HG03045 (cell line): ENCODE measurements at regions not wholly inside any gene's neighbourhood (a gene's known extent, or its start where the extent isn't known, plus 50 kb on each side); places are given as distances from the start of the nearest gene placed in this dataset.

Experiments
- ATAC-seq: cut with Tn5 transposase; IDR thresholded peaks from one replicate; pipeline ENCODE4 v1.9.1; 2021; ENCODE audit warnings: mild to moderate bottlenecking, moderate library complexity; ENCODE audit not compliant: unreplicated experiment

DNA sequence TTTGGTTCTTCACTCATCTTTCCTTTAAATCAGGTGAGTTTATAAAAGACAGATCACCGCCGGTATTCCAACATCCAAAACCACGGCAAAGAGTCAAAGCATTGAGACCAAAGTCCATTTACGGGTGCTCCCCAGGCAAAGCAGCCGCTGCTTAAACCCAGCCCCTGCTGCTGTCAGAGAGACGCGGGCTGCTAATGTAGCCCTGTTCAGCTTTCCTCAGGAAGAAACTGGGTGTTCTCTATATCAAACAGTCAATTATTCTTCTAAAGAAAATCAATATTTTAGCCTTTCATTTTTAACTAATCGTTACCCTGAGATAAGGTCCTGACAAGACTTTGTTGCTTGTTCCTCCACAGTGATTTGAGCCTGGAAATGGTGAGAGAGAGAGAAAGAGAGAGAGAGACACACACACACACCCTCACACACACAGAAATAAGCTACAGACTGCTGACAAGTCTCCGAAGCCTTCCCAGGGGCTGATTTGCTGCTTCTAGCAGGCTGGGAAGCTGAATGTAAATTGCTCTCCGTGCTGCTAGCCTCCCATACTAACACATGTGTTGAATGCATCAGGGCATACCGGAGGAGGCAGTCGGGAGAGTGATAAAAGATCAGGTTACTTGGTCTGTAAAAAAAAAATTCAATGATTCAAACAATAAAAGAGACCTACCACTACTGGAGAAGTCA is 183.0 kb upstream of the ANK3 start:
- ATAC-seq: no peak

- ATAC-seq: no peak
Observed at GRCh38 chr10:60570896-60571295, 181.2 kb upstream of the ANK3 start.

DNA sequence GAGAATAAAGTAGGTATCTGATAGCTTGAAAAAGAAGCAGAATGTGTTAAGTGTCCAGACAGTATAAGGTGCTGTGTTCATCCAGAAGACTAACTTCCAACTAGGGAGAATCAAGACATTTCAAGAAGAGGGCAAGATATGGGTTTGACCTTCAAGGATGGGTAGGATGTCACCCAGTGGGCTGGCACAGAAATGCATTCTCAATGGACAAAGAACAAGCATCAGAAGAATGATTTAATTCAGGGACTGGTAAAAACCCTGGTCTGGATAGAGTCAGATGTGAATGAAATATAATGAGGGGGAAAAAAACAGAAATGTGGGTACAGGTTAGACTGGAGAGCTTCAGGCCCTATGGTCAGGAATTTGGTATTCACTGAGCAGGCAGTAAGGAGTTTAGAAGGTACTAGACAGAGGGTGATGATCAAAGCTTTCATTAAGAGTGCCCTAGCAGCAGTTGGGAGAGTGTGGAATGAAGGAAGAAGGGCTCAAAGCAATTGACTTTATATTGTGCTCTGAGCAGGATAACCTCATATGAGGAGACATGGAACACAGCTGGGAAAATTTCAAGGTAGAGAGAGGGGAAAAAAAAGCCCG is 180.7 kb upstream of the ANK3 start:
- no peak for ATAC-seq

- no peak for ATAC-seq
Observed at GRCh38 chr10:60569681-60570080, 180.0 kb upstream of the ANK3 start.

DNA sequence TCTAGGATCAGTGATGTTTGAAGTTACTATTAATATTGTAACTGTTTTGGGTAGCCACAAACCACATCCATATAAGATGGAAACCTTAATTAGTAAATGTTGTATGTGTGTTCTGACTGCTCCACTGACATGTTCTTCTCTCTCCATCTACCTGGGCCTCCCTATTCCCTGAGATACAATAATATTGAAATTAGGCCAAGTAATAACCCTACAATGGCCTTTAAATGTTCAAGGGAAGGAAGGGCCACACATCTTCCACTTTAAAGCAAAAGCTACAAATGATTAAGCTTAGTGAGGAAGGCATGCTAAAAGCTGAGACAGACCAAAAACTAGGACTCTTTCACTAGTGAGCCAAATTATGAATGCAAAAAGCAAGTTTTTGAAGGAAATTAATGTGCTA is 176.4 kb upstream of the ANK3 start:
- ATAC-seq: no peak

GRCh38 chr10:60565492-60565891 is 175.8 kb upstream of the ANK3 start:
- ATAC-seq: no peak

- ATAC-seq: no peak
Observed at GRCh38 chr10:60564475-60564874, 174.8 kb upstream of the ANK3 start.

DNA sequence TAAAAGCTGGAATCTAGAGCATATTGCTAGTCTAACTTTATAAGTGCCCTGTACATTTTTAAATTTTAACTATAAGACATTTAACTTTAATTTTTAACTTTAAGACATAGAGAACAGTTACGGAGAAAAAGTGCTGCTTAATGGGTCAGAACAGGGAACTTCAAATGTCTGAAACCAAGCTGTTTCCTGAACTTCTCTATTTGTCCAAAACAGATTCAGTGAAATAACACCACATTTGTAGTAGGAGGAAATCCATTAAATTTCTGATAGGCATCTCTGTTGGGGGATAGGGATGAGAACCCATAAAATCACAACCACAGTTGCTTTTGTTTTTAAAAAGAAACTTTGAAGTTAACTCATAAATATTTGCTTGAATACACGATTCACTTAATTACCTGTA is 170.8 kb upstream of the ANK3 start:
- ATAC-seq: no peak

DNA sequence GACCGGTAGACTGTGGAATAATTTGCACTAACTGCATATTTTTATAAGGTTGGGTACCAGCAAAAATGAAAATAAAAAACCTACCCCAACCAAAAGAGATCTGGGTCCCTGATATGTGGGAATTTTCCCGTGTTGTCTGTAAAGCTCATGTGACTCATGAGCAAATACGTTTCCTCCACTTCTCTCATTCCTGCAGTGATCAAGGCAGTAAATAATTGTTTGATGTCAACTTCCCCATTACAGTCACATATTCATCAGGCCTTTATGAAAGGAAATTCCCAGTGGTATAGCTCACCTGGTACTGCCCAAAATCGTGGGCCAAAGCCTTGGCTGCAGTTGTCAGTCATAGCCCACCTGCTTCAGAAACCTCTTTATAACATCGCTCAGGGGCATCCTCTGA is 166.0 kb upstream of the ANK3 start:
- no peak for ATAC-seq

GRCh38 chr10:60549686-60550085 is 160.0 kb upstream of the ANK3 start:
- no peak for ATAC-seq

- no peak for ATAC-seq
Observed at GRCh38 chr10:60542657-60543056, 153.0 kb upstream of the ANK3 start.

- ATAC-seq: no peak
Observed at GRCh38 chr10:60541451-60541850, 151.8 kb upstream of the ANK3 start.

GRCh38 chr10:60537697-60538096 is 148.0 kb upstream of the ANK3 start:
- no peak for ATAC-seq

GRCh38 chr10:60536529-60537114 is 146.9 kb upstream of the ANK3 start:
- no peak for ATAC-seq

DNA sequence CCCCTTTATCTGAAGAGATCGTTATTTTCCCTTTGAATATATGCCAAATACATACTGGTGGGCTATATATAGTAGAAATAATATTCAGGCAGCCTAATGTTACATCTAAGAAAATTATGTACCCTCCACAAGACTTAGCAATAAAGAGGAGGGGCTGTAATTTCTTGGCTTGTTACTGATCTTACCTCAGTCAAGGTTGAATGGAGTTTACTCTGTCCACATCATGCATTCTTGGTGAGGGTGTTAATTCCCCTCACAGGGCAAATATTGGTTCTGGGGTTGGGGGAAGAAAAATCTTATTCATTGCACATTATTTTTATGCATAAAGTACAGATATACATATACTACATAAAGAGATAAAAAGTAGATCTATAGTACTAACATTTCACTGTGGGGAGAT is 145.8 kb upstream of the ANK3 start:
- no peak for ATAC-seq

- no peak for ATAC-seq
Observed at GRCh38 chr10:60534761-60535389, 145.2 kb upstream of the ANK3 start.

DNA sequence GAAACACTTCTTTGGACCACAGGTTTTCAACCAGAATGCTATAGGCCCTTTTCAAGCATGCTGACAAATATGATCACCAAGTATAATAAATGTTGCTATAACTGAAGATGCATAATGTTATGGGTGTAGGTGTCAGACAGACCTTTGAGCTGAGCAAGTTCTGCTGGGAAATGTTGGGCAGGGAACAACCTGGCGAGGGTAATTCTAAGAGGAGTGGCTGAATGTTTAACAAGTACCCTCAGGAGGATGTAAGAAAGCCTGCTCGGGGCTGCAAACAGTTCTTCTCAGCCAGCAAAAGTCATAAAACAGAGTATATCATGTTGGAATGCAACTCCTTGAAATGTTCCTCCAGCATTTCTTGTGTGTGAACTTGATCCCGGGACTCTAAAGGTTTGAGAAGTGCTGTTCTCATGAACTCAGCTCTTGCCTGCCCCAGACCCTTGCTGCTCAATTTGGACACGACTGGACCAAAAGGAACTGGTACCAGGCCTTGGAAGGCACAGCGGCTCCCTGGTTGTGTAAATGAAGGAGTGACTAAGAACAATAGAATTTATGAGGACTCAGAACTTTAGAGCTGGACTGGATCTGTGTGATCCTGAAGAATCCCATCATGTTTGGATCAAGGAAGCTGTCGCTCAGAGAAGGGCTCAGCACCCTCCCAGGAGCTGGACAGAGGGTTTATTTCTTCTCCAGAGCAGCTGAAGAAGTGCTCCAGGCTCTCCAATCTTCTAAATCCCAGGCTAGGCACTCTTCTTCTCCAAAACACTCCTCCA is 143.2 kb upstream of the ANK3 start:
- ATAC-seq: no peak

DNA sequence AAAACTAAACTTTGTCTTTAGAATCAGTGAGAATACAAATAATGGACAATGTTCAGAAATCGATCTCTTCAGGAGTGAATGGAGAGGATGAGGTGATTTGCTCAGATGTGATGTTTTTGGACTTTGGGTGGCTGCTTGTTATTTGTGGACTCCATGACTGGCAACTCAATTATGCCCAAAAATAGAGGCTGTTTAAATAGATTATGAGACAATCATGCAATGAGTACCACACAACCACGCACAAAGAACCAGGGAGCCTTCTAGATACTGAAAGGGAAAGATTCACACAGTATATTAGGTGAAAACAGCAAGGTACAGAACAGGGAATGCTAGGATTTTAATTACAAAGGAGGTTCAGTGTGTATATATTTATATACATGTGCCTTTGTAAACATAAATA is 141.3 kb upstream of the ANK3 start:
- ATAC-seq: no peak

DNA sequence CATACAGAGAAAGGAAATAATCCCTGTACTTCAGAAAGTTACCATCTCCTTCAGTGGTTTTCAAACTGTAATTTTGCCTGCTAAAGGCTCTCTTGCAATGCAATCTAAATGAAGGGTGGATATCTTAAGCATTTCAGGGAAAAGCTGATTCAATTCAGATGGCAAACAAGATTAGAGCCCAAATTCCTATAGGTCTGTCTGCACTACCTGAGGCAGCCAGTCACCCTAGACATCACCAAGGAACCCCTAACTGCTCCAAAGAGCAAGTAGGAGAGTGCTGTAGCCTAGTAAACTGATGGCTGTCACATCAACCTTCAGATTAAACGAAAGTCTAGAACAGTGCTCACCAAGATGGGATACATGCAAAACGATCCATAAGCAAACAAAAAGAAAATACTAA is 138.0 kb upstream of the ANK3 start:
- ATAC-seq: no peak

GRCh38 chr10:60525716-60526585 is 136.3 kb upstream of the ANK3 start:
- no peak for ATAC-seq
